ENCODE measurements at regions not wholly inside any gene's neighbourhood (a gene's known extent, or its start where the extent isn't known, plus 50 kb on each side); places are given as distances from the start of the nearest gene placed in this dataset.

DNA sequence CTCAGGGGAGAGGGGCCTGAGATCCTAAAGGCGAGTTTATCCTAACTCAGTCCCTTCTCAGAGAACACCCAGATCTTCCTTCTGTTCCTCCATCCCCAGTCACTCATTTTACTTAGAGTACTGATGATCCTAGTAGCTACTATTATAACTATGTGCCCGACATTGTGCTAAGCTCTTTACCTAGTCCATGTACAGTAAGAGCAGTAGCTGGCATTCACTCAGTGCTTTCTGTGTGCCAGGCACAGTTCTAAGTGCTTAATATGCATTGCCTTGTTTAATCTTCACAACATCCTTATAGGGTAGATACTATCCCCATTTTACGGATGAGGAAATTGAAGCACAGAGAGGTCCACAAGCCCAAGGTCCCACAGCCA is 58.3 kb downstream of the FRMPD3 start:
- TF ChIP-seq, protein P1, sequence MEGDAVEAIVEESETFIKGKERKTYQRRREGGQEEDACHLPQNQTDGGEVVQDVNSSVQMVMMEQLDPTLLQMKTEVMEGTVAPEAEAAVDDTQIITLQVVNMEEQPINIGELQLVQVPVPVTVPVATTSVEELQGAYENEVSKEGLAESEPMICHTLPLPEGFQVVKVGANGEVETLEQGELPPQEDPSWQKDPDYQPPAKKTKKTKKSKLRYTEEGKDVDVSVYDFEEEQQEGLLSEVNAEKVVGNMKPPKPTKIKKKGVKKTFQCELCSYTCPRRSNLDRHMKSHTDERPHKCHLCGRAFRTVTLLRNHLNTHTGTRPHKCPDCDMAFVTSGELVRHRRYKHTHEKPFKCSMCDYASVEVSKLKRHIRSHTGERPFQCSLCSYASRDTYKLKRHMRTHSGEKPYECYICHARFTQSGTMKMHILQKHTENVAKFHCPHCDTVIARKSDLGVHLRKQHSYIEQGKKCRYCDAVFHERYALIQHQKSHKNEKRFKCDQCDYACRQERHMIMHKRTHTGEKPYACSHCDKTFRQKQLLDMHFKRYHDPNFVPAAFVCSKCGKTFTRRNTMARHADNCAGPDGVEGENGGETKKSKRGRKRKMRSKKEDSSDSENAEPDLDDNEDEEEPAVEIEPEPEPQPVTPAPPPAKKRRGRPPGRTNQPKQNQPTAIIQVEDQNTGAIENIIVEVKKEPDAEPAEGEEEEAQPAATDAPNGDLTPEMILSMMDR (IDR thresholded peaks at IDR 0.05) = no peak
- no peak for TF ChIP-seq POLR2A (IDR thresholded peaks at IDR 0.05)

Measured in right lobe of liver (tissue), 4 donors.